GM12865 (cell line): ENCODE measurements at regions not wholly inside any gene's neighbourhood (a gene's known extent, or its start where the extent isn't known, plus 50 kb on each side); places are given as distances from the start of the nearest gene placed in this dataset.

Source experiments
- DNase-seq: peaks from one replicate; pipeline ENCODE4 v3.0.0; 2010; ENCODE audit warnings: low read depth
- H3K4me3 ChIP-seq: 2 replicates; pipeline ENCODE4 v1.5.1; 2011; ENCODE audit warnings: mild to moderate bottlenecking, low read depth, low read length, control low read depth
- TF ChIP-seq, protein P1 (sequence below): IDR thresholded peaks from 2 replicates; pipeline ENCODE4 v1.5.1; 2011; ENCODE audit warnings: low read length, control low read depth, low read depth, inconsistent platforms; ENCODE audit not compliant: insufficient read depth; ENCODE audit errors: missing control alignments

DNA sequence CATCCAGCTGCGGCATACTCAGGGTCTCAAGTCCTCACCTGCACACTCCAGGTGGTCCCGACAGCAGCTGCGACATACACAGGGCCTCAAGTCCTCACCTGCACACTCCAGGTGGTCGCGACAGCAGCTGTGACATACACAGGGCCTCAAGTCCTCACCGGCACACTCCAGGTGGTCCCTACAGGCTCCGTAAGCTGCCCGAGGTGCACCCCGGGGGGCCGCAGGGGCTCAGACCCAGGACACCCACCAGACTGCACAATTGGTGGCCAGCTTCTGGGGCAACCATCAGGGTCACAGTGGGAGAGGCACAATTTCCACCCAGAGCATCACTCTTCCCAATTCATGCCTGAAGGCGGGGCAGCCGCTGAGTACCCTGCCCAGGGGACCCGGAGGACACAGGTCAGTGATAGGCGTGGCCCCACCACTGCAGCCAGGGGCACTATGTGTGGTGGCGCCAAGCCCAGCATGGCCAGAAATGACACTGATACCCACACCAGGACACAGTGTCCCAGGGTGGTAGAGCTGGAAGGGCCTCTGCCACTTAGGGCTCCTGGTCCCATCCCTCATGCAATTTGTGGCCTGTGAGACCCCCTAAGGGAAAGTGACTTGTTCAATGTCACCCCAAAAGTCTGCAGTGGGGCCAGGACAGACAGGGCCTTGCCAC lies 57.5 kb upstream of the ZNF469 start:
- no peak overlapping the region for H3K4me3 ChIP-seq
- TF ChIP-seq, protein P1, sequence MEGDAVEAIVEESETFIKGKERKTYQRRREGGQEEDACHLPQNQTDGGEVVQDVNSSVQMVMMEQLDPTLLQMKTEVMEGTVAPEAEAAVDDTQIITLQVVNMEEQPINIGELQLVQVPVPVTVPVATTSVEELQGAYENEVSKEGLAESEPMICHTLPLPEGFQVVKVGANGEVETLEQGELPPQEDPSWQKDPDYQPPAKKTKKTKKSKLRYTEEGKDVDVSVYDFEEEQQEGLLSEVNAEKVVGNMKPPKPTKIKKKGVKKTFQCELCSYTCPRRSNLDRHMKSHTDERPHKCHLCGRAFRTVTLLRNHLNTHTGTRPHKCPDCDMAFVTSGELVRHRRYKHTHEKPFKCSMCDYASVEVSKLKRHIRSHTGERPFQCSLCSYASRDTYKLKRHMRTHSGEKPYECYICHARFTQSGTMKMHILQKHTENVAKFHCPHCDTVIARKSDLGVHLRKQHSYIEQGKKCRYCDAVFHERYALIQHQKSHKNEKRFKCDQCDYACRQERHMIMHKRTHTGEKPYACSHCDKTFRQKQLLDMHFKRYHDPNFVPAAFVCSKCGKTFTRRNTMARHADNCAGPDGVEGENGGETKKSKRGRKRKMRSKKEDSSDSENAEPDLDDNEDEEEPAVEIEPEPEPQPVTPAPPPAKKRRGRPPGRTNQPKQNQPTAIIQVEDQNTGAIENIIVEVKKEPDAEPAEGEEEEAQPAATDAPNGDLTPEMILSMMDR = no peak
- no peak for DNase-seq

DNA sequence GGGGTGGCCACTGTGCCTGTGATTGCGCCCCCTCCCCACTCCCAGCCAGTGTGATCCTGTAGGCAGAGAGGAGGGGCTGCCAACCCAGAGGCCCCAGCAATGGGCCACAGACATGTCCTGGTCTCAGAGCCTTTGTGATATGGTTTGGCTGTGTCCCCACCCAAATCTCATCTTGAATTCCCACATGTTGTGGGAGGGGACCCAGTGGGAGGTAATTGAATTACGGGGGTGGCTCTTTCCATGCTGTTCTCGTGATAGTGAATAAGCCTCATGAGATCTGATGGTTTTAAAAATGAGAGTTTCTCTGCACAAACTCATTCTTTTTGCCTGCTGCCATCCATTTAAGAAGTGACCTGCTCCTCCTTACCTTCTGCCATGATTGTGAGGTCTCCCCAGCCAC lies 56.8 kb upstream of the ZNF469 start:
- TF ChIP-seq, protein P1 = no peak
- no peak for DNase-seq

DNA sequence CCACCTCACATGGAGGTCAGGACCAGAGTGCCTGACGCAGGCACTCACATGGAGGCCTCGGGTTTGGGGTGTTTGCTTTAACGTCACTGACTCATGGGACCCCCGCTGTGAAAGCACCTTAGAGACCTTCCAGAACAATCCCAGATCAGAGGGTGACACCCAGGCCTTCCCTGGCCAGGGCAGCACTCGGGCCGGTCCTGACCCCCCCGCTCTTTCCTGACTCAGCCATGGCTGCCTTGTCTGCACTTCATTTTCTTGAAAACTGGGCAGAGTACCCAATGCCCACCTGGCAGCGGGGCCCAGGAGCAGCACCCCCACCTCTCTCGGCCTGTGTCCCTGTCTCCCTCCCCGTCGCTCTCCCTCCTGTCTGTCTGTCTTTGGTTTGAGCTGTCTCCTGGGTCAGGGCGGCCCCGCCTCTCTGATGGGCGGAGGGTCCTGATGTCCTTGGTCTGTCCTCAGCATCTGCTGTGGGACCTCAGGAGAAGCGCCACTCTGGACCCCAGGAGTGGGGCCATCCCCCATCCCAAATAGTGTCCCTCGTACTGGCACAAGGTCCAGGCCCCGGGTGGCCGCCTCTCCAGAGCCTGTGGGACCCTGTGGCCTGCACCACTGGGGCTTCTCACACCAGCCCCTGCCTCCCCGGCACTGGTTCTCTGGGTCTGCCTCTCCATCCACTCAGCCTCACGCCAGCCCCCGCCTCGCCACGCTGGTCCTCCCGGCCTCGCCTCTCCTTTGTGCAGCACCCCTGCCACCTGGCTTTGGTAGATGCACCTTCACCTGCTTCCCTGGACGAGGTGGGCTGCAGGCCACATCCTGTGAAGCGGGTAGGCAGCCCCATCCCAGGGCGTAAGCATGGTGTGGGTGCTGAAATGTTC lies 55.9 kb upstream of the ZNF469 start:
- H3K4me3 ChIP-seq = no peak overlapping the region
- no peak for DNase-seq
- TF ChIP-seq, protein P1 = no peak

More for the DNA sequence above, 56.8 kb upstream of the ZNF469 start:
- no peak overlapping the region for H3K4me3 ChIP-seq

DNA sequence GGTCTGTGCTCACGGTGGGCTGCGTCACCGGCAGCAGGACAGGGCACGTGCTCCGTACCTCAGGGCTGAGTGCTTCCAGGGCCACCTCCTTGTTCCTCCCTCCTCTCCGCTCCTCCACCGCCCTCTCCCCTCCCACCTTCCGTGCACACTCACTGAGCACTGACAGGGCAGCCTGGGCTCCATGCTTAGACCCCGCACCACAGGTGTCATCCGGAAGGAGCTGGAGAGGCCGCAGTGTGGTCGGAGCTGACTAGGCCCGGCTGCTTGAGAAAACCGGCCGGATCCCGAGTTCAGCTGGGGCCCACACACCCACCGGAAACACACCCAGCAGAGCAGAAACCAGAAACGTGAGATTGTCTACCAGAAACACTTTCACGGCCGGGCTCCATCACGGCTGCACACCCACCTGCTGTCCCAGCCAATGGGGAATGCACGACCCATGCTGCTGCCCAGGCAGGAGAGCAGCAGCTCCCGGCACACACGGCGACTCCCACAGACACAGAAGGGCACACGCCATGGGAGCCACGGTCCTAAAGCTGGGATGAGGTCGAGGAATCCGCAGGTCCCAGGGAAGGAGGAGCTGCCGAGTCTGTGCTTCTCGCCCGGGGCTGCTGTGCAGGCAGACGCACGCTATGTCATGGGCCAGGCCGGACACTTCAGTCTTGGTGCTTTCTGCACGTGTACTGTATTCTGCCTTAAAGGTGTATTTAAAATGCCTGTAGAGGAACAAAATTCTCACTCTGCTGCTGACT lies 55.0 kb upstream of the ZNF469 start:
- H3K4me3 ChIP-seq = no peak overlapping the region
- TF ChIP-seq, protein P1 = no peak
- DNase-seq = no peak

DNA sequence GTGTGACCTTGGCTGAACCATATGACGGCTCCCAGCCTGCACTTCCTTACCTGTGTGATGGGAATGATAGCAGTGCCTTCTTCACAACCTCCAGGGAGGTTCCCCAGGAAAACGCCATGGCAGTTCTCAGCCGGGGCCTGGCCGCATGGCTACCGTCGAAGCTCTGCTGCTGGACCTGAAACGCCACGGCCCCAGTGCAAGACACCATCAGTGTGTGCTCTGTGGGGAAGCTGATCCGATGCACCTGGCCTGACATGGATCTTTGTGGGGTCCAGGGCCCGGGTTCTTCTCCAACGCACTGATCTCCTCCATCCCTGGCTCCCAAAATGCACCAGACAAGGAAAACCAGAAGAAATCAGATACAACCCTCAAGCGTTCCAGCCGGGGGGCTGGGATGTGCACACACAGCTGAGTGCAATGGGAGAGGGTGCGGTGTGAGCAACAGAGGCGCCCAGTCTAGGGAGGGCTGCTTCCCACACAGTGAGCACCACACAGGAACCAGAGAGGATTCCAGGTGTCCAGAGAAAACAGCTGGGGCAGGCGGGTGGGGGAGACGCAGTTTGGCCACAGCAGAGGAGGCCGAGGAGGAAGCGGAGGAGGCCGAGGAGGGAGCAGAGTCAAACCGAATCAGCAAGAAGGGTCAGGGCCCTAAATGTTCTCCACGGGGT lies 54.3 kb upstream of the ZNF469 start:
- no peak overlapping the region for H3K4me3 ChIP-seq

More for the DNA sequence above, 54.3 kb upstream of the ZNF469 start:
- TF ChIP-seq, protein P1 = no peak
- no peak for DNase-seq
